KOPT-K1 (cell line): ENCODE measurements at regions not wholly inside any gene's neighbourhood (a gene's known extent, or its start where the extent isn't known, plus 50 kb on each side); places are given as distances from the start of the nearest gene placed in this dataset.

Experiments used
- H3K27ac ChIP-seq: fragments of 200-600 bp; sonication (generic); 2 replicates; pipeline ENCODE4 v1.5.1; 2016; ENCODE audit warnings: antibody characterized with exemption, mild to moderate bottlenecking, low read depth, low read length; ENCODE audit not compliant: poor library complexity, severe bottlenecking
- H3K36me3 ChIP-seq: fragments of 200-600 bp; sonication (generic); 2 replicates; pipeline ENCODE4 v1.5.1; 2017; ENCODE audit warnings: antibody characterized with exemption, mild to moderate bottlenecking, low read length, moderate library complexity; ENCODE audit not compliant: insufficient read depth
- H3K9me3 ChIP-seq: fragments of 200-600 bp; sonication (generic); 2 replicates; pipeline ENCODE4 v1.5.1; 2017; ENCODE audit warnings: antibody characterized with exemption, low read length, mild to moderate bottlenecking; ENCODE audit not compliant: insufficient read depth, poor library complexity, severe bottlenecking

GRCh38 chr11:106236295-106236694 lies 158.8 kb downstream of the AASDHPPT start:
- no peak overlapping the region for H3K27ac ChIP-seq
- H3K9me3 ChIP-seq = no peaks in the 10 kb centered on the region
- H3K36me3 ChIP-seq = no peaks in the 10 kb centered on the region

GRCh38 chr11:106238704-106239360 lies 161.4 kb downstream of the AASDHPPT start:
- no peak overlapping the region for H3K27ac ChIP-seq
- no peaks in the 10 kb centered on the region for H3K36me3 ChIP-seq

GRCh38 chr11:106241601-106242257 lies 164.3 kb downstream of the AASDHPPT start:
- no peak overlapping the region for H3K27ac ChIP-seq
- peaks cover 8% of the 10 kb centered on the region for H3K9me3 ChIP-seq
- no peaks in the 10 kb centered on the region for H3K36me3 ChIP-seq

More at GRCh38 chr11:106238704-106239360, 161.4 kb downstream of the AASDHPPT start:
- no peaks in the 10 kb centered on the region for H3K9me3 ChIP-seq

- Histone ChIP-seq H3K36me3 (no peaks in the 10 kb centered on the region), H3K9me3 (peaks cover 13% of the 10 kb centered on the region), H3K27ac (no peak overlapping the region)
These were observed 165.4 kb downstream of the AASDHPPT start for GRCh38 chr11:106242718-106243415.

GRCh38 chr11:106246495-106246894 lies 169.0 kb downstream of the AASDHPPT start:
- no peaks in the 10 kb centered on the region for H3K36me3 ChIP-seq
- peaks cover 13% of the 10 kb centered on the region for H3K9me3 ChIP-seq
- H3K27ac ChIP-seq = no peak overlapping the region

- no peak overlapping the region for H3K27ac ChIP-seq
- H3K9me3 ChIP-seq = peaks cover 13% of the 10 kb centered on the region
- H3K36me3 ChIP-seq = no peaks in the 10 kb centered on the region
These were observed 172.3 kb downstream of the AASDHPPT start for GRCh38 chr11:106249617-106250239.

GRCh38 chr11:106262852-106263251 lies 185.4 kb downstream of the AASDHPPT start:
- peaks cover 8% of the 10 kb centered on the region for H3K9me3 ChIP-seq
- no peak overlapping the region for H3K27ac ChIP-seq
- H3K36me3 ChIP-seq = no peaks in the 10 kb centered on the region

- peaks cover 8% of the 10 kb centered on the region for H3K9me3 ChIP-seq
- H3K27ac ChIP-seq = no peak overlapping the region
- no peaks in the 10 kb centered on the region for H3K36me3 ChIP-seq
These were observed 186.1 kb downstream of the AASDHPPT start for GRCh38 chr11:106263527-106263926.

GRCh38 chr11:106271086-106271485 lies 193.6 kb downstream of the AASDHPPT start:
- no peak overlapping the region for H3K27ac ChIP-seq
- H3K36me3 ChIP-seq = no peaks in the 10 kb centered on the region
- peaks cover 8% of the 10 kb centered on the region for H3K9me3 ChIP-seq

- Histone ChIP-seq H3K36me3 (no peaks in the 10 kb centered on the region), H3K27ac (no peak overlapping the region), H3K9me3 (peaks cover 7% of the 10 kb centered on the region)
These were observed 194.2 kb downstream of the AASDHPPT start for GRCh38 chr11:106271686-106272085.

GRCh38 chr11:106275151-106275550 lies 197.7 kb downstream of the AASDHPPT start:
- Histone ChIP-seq H3K36me3 (no peaks in the 10 kb centered on the region), H3K9me3 (no peaks in the 10 kb centered on the region), H3K27ac (no peak overlapping the region)

GRCh38 chr11:106276126-106276525 lies 198.7 kb downstream of the AASDHPPT start:
- Histone ChIP-seq H3K36me3 (no peaks in the 10 kb centered on the region), H3K27ac (no peak overlapping the region), H3K9me3 (no peaks in the 10 kb centered on the region)

- Histone ChIP-seq H3K27ac (no peak overlapping the region), H3K36me3 (no peaks in the 10 kb centered on the region), H3K9me3 (no peaks in the 10 kb centered on the region)
These were observed 199.5 kb downstream of the AASDHPPT start for GRCh38 chr11:106276859-106277436.

- no peaks in the 10 kb centered on the region for H3K36me3 ChIP-seq
- H3K27ac ChIP-seq = no peak overlapping the region
- no peaks in the 10 kb centered on the region for H3K9me3 ChIP-seq
These were observed 200.0 kb downstream of the AASDHPPT start for GRCh38 chr11:106277484-106277883.

- H3K27ac ChIP-seq = no peak overlapping the region
- no peaks in the 10 kb centered on the region for H3K9me3 ChIP-seq
- no peaks in the 10 kb centered on the region for H3K36me3 ChIP-seq
These were observed 200.9 kb downstream of the AASDHPPT start for GRCh38 chr11:106278391-106278790.
